Ishikawa (cell line): ENCODE measurements at regions not wholly inside any gene's neighbourhood (a gene's known extent, or its start where the extent isn't known, plus 50 kb on each side); places are given as distances from the start of the nearest gene placed in this dataset.

ENCODE experiments used
- EGR1 ChIP-seq: IDR thresholded peaks from 2 replicates; pipeline ENCODE4 v1.6.1; 2012
- EP300 ChIP-seq: IDR thresholded peaks from 2 replicates; pipeline ENCODE4 v1.6.1; 2012; ENCODE audit warnings: borderline replicate concordance
- RAD21 ChIP-seq: IDR thresholded peaks from 2 replicates; pipeline ENCODE4 v1.6.1; 2012; ENCODE audit warnings: low read depth
- TAF1 ChIP-seq: IDR thresholded peaks from 2 replicates; pipeline ENCODE4 v1.6.1; 2012; ENCODE audit warnings: low read depth, mild to moderate bottlenecking
- YY1 ChIP-seq: IDR thresholded peaks from 2 replicates; pipeline ENCODE4 v1.6.1; 2012; ENCODE audit warnings: low read depth
- ZBTB7A ChIP-seq: IDR thresholded peaks from 2 replicates; pipeline ENCODE4 v1.6.1; 2012; ENCODE audit warnings: low read depth
- TF ChIP-seq, protein P1 (sequence below): IDR thresholded peaks from 2 replicates; pipeline ENCODE4 v1.6.1; 2012; ENCODE audit warnings: low read depth, mild to moderate bottlenecking

DNA sequence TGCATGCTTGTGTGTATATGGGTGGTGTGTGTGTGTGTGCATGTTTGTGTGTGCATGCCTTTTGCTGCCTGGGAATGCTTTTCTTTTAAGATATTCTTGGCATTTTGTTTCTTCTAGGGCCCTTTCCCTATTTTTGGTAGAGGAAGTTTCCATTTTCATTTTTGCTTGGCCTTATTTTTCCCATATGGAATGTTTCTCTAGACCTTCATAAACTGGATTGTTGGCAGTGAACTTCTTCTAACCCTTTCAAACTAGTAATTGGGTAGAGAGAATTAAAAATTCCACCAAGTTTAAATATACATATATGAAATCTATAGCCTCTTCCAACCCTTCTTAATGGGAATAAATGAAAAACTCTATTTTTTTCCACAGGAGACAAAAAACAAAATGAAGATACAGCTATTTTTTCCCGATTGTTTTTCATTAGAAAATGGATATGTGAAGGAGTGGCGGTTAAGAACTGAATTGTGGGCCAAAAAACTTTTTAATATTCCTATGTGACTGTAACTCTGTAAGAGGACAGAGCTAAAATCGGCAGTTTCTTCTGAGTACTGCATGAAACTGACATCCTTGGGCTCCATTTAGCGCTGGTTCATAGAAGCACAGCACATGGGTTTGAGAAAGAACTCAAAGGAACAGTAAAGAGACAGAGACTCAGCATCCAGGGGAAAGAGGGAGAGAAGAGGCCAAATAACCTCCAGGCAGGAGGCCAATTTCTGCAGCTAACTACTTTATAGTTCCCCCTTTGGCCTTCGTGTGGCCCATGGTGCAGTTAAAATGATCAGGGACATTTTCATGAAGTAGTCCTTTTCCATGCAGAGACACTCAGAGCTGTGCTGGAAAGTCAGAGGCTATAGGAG, 102.1 kb downstream of the TMEM170B start:
- TF ChIP-seq YY1, result no peak
- no peak for TF ChIP-seq EGR1
- TF ChIP-seq ZBTB7A, result no peak
- TF ChIP-seq, protein P1, sequence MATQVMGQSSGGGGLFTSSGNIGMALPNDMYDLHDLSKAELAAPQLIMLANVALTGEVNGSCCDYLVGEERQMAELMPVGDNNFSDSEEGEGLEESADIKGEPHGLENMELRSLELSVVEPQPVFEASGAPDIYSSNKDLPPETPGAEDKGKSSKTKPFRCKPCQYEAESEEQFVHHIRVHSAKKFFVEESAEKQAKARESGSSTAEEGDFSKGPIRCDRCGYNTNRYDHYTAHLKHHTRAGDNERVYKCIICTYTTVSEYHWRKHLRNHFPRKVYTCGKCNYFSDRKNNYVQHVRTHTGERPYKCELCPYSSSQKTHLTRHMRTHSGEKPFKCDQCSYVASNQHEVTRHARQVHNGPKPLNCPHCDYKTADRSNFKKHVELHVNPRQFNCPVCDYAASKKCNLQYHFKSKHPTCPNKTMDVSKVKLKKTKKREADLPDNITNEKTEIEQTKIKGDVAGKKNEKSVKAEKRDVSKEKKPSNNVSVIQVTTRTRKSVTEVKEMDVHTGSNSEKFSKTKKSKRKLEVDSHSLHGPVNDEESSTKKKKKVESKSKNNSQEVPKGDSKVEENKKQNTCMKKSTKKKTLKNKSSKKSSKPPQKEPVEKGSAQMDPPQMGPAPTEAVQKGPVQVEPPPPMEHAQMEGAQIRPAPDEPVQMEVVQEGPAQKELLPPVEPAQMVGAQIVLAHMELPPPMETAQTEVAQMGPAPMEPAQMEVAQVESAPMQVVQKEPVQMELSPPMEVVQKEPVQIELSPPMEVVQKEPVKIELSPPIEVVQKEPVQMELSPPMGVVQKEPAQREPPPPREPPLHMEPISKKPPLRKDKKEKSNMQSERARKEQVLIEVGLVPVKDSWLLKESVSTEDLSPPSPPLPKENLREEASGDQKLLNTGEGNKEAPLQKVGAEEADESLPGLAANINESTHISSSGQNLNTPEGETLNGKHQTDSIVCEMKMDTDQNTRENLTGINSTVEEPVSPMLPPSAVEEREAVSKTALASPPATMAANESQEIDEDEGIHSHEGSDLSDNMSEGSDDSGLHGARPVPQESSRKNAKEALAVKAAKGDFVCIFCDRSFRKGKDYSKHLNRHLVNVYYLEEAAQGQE, result no peak
- TF ChIP-seq EP300, result no peak
- TF ChIP-seq RAD21, result no peak
- no peak for TF ChIP-seq TAF1
